PC-3 (cell line): ENCODE measurements at regions not wholly inside any gene's neighbourhood (a gene's known extent, or its start where the extent isn't known, plus 50 kb on each side); places are given as distances from the start of the nearest gene placed in this dataset.

Experiments used
- EZH2 ChIP-seq: fragments of 300-600 bp; sonication (generic); IDR thresholded peaks from one replicate; pipeline ENCODE4 v1.6.1; 2017; ENCODE audit warnings: antibody characterized with exemption, mild to moderate bottlenecking, low read length; ENCODE audit not compliant: unreplicated experiment
- TF ChIP-seq, protein P1 (sequence below): fragments of 300-600 bp; sonication (generic); conservative IDR thresholded peaks from 2 replicates; pipeline ENCODE4 v1.5.1; 2017; ENCODE audit warnings: antibody characterized with exemption, low read depth, mild to moderate bottlenecking, low read length

- TF ChIP-seq, protein P1, sequence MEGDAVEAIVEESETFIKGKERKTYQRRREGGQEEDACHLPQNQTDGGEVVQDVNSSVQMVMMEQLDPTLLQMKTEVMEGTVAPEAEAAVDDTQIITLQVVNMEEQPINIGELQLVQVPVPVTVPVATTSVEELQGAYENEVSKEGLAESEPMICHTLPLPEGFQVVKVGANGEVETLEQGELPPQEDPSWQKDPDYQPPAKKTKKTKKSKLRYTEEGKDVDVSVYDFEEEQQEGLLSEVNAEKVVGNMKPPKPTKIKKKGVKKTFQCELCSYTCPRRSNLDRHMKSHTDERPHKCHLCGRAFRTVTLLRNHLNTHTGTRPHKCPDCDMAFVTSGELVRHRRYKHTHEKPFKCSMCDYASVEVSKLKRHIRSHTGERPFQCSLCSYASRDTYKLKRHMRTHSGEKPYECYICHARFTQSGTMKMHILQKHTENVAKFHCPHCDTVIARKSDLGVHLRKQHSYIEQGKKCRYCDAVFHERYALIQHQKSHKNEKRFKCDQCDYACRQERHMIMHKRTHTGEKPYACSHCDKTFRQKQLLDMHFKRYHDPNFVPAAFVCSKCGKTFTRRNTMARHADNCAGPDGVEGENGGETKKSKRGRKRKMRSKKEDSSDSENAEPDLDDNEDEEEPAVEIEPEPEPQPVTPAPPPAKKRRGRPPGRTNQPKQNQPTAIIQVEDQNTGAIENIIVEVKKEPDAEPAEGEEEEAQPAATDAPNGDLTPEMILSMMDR = no peak
- TF ChIP-seq EZH2 = no peak
Measured at GRCh38 chr2:222769941-222770340, 90.9 kb upstream of the ACSL3 start.
